RWPE2 (cell line): ENCODE measurements at regions not wholly inside any gene's neighbourhood (a gene's known extent, or its start where the extent isn't known, plus 50 kb on each side); places are given as distances from the start of the nearest gene placed in this dataset.

ENCODE experiments used
- ATAC-seq: fragments of 200-7000 bp; cut with Tn5 transposase; 3 replicates; pipeline ENCODE4 v1.9.1; 2021; ENCODE audit warnings: low read depth
- DNase-seq: peaks from one replicate; pipeline ENCODE4 v3.0.0-alpha.2; 2020; ENCODE audit warnings: low spot score
- H3K27ac ChIP-seq: fragments of 450-650 bp; 2 replicates; pipeline ENCODE4 v1.5.1; 2017; ENCODE audit warnings: mild to moderate bottlenecking; ENCODE audit not compliant: poor library complexity, severe bottlenecking
- H3K27me3 ChIP-seq: fragments of 250-450 bp; sonication (Bioruptor Pico); 2 replicates; pipeline ENCODE4 v1.5.1; 2021; ENCODE audit warnings: mild to moderate bottlenecking, moderate library complexity; ENCODE audit not compliant: insufficient read depth, poor library complexity, severe bottlenecking
- H3K36me3 ChIP-seq: fragments of 250-450 bp; sonication (Bioruptor Pico); 2 replicates; pipeline ENCODE4 v1.5.1; 2020; ENCODE audit warnings: low read depth, mild to moderate bottlenecking, moderate library complexity
- H3K4me1 ChIP-seq: fragments of 250-450 bp; sonication (Bioruptor Pico); 2 replicates; pipeline ENCODE4 v1.5.1; 2021; ENCODE audit warnings: mild to moderate bottlenecking, moderate library complexity; ENCODE audit not compliant: insufficient read depth, poor library complexity, severe bottlenecking
- H3K4me3 ChIP-seq: fragments of 250-450 bp; sonication (Bioruptor Pico); 2 replicates; pipeline ENCODE4 v1.5.1; 2021; ENCODE audit warnings: mild to moderate bottlenecking, moderate library complexity; ENCODE audit not compliant: severe bottlenecking
- H3K9me3 ChIP-seq: fragments of 250-450 bp; sonication (Bioruptor Pico); 2 replicates; pipeline ENCODE4 v1.5.1; 2021; ENCODE audit warnings: mild to moderate bottlenecking, moderate library complexity; ENCODE audit not compliant: severe bottlenecking
- CTCF ChIP-seq: fragments of 450-650 bp; IDR thresholded peaks from one replicate; pipeline ENCODE4 v1.5.1; 2017; ENCODE audit warnings: mild to moderate bottlenecking, moderate library complexity; ENCODE audit not compliant: poor library complexity, severe bottlenecking

DNA sequence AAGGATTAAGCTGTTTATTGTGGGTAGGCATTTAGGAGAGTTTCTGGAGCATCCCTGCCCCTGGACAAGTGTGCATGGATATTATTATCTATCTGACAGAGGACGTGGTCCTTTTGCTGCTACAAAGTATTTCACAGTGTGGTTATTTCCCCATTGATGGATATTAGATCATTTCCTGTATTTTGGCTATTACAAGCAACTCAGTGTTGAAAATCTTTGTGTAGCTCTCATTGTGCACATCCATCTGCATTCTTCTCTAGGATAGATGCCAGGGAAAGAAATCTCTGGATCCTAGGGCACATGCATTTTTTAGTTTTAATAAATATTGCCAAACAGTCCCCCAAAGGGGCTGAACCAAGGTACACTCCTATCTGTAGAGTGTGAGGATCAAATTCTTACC is 154.3 kb upstream of the SRRM4 start:
- ATAC-seq (no peak), DNase-seq (no peak)
- Histone ChIP-seq H3K4me1 (no peaks in the 10 kb centered on the region), H3K4me3 (no peak overlapping the region), H3K36me3 (no peaks in the 10 kb centered on the region), H3K27me3 (no peaks in the 10 kb centered on the region), H3K9me3 (no peaks in the 10 kb centered on the region), H3K27ac (no peak overlapping the region)
- TF ChIP-seq CTCF: no peak

DNA sequence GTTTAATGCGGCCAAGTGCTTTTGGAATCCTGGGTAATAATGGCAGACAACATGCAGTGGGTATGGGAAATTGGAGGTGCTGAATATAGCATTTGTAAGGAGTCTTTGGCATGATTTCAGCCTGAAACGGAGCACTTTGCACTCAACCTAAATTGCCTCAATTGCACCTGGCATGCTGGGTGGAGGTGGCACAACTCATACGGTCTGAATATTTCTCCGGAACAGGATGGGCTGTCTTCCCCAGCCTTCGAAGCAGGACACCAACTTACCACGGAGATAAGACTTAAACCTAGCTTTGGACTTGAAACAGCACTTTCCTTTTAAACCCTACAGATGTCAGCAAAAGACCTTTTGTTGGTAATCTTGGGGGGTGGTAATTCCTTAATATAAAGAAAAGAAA is 153.7 kb upstream of the SRRM4 start:
- no peak for TF ChIP-seq CTCF
- Histone ChIP-seq H3K4me1 (no peaks in the 10 kb centered on the region), H3K9me3 (no peaks in the 10 kb centered on the region), H3K27ac (no peak overlapping the region), H3K36me3 (no peaks in the 10 kb centered on the region), H3K27me3 (no peaks in the 10 kb centered on the region), H3K4me3 (no peak overlapping the region)
- ATAC-seq (no peak), DNase-seq (no peak)

- Histone ChIP-seq H3K27ac (no peak overlapping the region), H3K4me1 (no peaks in the 10 kb centered on the region), H3K36me3 (no peaks in the 10 kb centered on the region), H3K4me3 (no peak overlapping the region), H3K27me3 (no peaks in the 10 kb centered on the region), H3K9me3 (no peaks in the 10 kb centered on the region)
- TF ChIP-seq CTCF: no peak
- no peak for DNase-seq
- no peak for ATAC-seq
Measured at GRCh38 chr12:118830296-118830695, 151.0 kb upstream of the SRRM4 start.

DNA sequence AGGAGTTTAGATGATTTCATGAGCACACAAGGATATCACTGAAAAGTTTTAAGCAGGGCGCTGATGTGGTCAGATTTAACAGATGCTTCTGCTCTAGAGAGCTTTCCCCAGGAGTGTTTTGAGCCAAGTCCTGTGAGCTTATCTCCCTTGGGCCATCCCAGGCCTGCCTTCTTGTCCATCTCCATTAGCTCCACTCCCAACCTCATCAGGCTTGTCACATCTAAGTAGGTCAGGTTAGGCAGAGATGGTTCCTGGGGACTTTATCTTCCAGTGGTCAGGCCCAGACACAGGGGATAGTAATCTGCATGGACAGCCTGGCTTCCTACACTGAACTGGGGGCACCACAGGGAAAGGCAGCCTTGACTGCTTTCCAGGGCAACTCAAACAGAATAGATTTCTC is 145.4 kb upstream of the SRRM4 start:
- Histone ChIP-seq H3K4me1 (no peaks in the 10 kb centered on the region), H3K27ac (no peak overlapping the region), H3K9me3 (no peaks in the 10 kb centered on the region), H3K36me3 (no peaks in the 10 kb centered on the region), H3K4me3 (no peak overlapping the region), H3K27me3 (no peaks in the 10 kb centered on the region)
- ATAC-seq (no peak), DNase-seq (no peak)
- no peak for TF ChIP-seq CTCF

GRCh38 chr12:118840399-118840798 is 140.9 kb upstream of the SRRM4 start:
- DNase-seq (no peak), ATAC-seq (no peak)
- H3K4me3 ChIP-seq: no peak overlapping the region
- no peaks in the 10 kb centered on the region for H3K9me3 ChIP-seq
- no peak overlapping the region for H3K27ac ChIP-seq
- no peaks in the 10 kb centered on the region for H3K4me1 ChIP-seq
- H3K36me3 ChIP-seq: no peaks in the 10 kb centered on the region
- peak; percentile 12 for TF ChIP-seq CTCF
- H3K27me3 ChIP-seq: no peaks in the 10 kb centered on the region
